ACC112 (cell line): ENCODE measurements at regions not wholly inside any gene's neighbourhood (a gene's known extent, or its start where the extent isn't known, plus 50 kb on each side); places are given as distances from the start of the nearest gene placed in this dataset.
"Not testable (repeated sequence)": the region's sequence is repeated elsewhere in the genome, so short reads cannot be mapped to it uniquely, and the experiment has no call there.

Experiments
- H2AFZ ChIP-seq: fragments of 200-600 bp; sonication (generic); one replicate; pipeline ENCODE4 v1.6.0; 2017; ENCODE audit warnings: antibody characterized with exemption, low read length; ENCODE audit not compliant: unreplicated experiment
- H3K27ac ChIP-seq: fragments of 200-600 bp; sonication (generic); 2 replicates; pipeline ENCODE4 v1.5.1; 2014; ENCODE audit warnings: low read depth, mild to moderate bottlenecking, antibody characterized with exemption, low read length, moderate library complexity
- H3K27me3 ChIP-seq: fragments of 200-600 bp; sonication (generic); 2 replicates; pipeline ENCODE4 v1.6.1; 2014; ENCODE audit warnings: mild to moderate bottlenecking, antibody characterized with exemption, low read length, moderate library complexity, mixed read lengths; ENCODE audit not compliant: insufficient read depth
- H3K36me3 ChIP-seq: fragments of 200-600 bp; sonication (generic); 2 replicates; pipeline ENCODE4 v1.6.1; 2016; ENCODE audit warnings: mild to moderate bottlenecking, antibody characterized with exemption, low read length, moderate library complexity, mixed read lengths; ENCODE audit not compliant: insufficient read depth
- H3K4me1 ChIP-seq: fragments of 200-600 bp; sonication (generic); one replicate; pipeline ENCODE4 v1.6.1; 2016; ENCODE audit warnings: low read length, mixed read lengths; ENCODE audit not compliant: insufficient read depth, unreplicated experiment, control insufficient read depth
- H3K4me3 ChIP-seq: fragments of 200-600 bp; sonication (generic); 2 replicates; pipeline ENCODE4 v1.5.1; 2014; ENCODE audit warnings: mild to moderate bottlenecking, low read depth, low read length
- H3K79me2 ChIP-seq: fragments of 200-600 bp; sonication (generic); one replicate; pipeline ENCODE4 v1.6.0; 2016; ENCODE audit warnings: low read length; ENCODE audit not compliant: control insufficient read depth, unreplicated experiment, insufficient read depth

- Histone ChIP-seq H2AFZ (no peak overlapping the region), H3K79me2 (no peaks in the 10 kb centered on the region), H3K4me1 (peaks cover 4% of the 10 kb centered on the region), H3K36me3 (no peaks in the 10 kb centered on the region), H3K4me3 (no peak overlapping the region), H3K27ac (no peak overlapping the region), H3K27me3 (peaks cover 2% of the 10 kb centered on the region)
Observed at GRCh38 chr5:42870882-42871418, 59.3 kb upstream of the SELENOP start.

- H3K27me3 ChIP-seq, H3K79me2 ChIP-seq, H3K4me1 ChIP-seq, H2AFZ ChIP-seq, H3K4me3 ChIP-seq, H3K27ac ChIP-seq, H3K36me3 ChIP-seq: not testable (repeated sequence)
Observed at GRCh38 chr5:42868417-42868816, 56.7 kb upstream of the SELENOP start.

GRCh38 chr5:42864749-42865148 lies 53.1 kb upstream of the SELENOP start:
- not testable (repeated sequence) for H3K36me3 ChIP-seq, H3K79me2 ChIP-seq, H3K4me1 ChIP-seq

More at GRCh38 chr5:42864749-42865148, 53.1 kb upstream of the SELENOP start:
- H2AFZ ChIP-seq, H3K27me3 ChIP-seq, H3K27ac ChIP-seq, H3K4me3 ChIP-seq: not testable (repeated sequence)
